ENCODE measurements at regions not wholly inside any gene's neighbourhood (a gene's known extent, or its start where the extent isn't known, plus 50 kb on each side); places are given as distances from the start of the nearest gene placed in this dataset.

DNA sequence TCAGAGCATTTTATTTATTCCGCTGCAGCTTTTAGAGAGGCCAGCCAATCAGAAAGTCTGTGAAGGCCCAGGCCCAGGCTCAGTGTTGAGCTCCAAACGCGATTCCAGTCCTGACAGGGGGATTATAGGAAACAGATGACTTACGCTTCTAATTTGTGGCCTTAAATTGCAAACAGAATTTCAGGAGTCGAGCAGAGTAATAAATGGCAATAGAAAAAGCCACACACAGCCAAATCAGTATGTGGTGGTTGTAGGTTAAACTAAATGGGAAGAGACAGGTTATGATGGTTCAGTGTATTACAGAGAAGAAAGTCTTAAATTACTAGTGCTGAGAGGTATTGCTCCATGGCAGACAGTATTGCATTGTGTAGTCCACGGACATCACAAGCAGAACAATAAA is 131.0 kb upstream of the ZEB2 start:
- Histone ChIP-seq H3K9me3 (no peaks in the 10 kb centered on the region), H3K27me3 (no peaks in the 10 kb centered on the region), H3K27ac (no peak overlapping the region), H3K4me1 (no peaks in the 10 kb centered on the region), H3K36me3 (no peaks in the 10 kb centered on the region), H3K4me3 (no peak overlapping the region)
- intact Hi-C loops (cut with DNase I; ENCODE audit: low total_unique reads) = no loop called here
- DNase-seq = no peak
- TF ChIP-seq, protein P1, sequence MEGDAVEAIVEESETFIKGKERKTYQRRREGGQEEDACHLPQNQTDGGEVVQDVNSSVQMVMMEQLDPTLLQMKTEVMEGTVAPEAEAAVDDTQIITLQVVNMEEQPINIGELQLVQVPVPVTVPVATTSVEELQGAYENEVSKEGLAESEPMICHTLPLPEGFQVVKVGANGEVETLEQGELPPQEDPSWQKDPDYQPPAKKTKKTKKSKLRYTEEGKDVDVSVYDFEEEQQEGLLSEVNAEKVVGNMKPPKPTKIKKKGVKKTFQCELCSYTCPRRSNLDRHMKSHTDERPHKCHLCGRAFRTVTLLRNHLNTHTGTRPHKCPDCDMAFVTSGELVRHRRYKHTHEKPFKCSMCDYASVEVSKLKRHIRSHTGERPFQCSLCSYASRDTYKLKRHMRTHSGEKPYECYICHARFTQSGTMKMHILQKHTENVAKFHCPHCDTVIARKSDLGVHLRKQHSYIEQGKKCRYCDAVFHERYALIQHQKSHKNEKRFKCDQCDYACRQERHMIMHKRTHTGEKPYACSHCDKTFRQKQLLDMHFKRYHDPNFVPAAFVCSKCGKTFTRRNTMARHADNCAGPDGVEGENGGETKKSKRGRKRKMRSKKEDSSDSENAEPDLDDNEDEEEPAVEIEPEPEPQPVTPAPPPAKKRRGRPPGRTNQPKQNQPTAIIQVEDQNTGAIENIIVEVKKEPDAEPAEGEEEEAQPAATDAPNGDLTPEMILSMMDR (IDR thresholded peaks at IDR 0.05) = no peak
- no peak for TF ChIP-seq POLR2A (IDR thresholded peaks at IDR 0.05)

DNA sequence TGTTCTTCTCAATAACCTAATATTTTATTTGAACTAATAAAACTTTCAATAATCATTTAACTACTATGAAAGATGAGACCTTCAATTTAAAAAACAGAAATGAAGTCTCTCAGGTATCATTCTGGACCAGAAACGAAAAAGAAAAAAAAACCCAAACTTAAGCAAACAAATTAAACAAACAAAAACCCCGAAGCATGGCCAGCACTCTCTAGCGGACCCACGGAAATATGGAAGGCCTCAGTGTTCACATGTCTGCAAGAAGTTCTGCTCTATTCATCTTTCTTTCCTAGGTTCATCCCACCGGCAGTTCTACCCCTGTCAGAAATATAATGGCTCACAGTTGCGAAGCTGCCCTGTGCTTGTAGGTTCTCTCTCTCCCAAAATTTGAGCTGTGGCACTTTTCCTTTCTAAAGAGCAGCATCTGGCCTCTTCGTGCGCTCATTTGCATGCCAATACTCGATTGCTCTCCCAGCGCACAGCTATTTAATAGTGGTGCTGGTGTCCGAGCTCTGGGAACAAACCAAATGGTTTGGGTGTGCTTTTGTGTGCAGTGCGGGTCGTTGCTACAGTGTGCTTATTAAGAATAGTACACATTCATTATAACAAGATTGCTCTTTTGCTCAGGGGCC is 129.0 kb upstream of the ZEB2 start:
- Histone ChIP-seq H3K36me3 (no peaks in the 10 kb centered on the region), H3K4me1 (no peaks in the 10 kb centered on the region), H3K27ac (no peak overlapping the region), H3K27me3 (no peaks in the 10 kb centered on the region), H3K4me3 (no peak overlapping the region), H3K9me3 (no peaks in the 10 kb centered on the region)
- TF ChIP-seq, protein P1 (IDR thresholded peaks at IDR 0.05) = no peak
- no peak for TF ChIP-seq POLR2A (IDR thresholded peaks at IDR 0.05)
- intact Hi-C loops (cut with DNase I; ENCODE audit: low total_unique reads) = no loop called here
- no peak for DNase-seq

DNA sequence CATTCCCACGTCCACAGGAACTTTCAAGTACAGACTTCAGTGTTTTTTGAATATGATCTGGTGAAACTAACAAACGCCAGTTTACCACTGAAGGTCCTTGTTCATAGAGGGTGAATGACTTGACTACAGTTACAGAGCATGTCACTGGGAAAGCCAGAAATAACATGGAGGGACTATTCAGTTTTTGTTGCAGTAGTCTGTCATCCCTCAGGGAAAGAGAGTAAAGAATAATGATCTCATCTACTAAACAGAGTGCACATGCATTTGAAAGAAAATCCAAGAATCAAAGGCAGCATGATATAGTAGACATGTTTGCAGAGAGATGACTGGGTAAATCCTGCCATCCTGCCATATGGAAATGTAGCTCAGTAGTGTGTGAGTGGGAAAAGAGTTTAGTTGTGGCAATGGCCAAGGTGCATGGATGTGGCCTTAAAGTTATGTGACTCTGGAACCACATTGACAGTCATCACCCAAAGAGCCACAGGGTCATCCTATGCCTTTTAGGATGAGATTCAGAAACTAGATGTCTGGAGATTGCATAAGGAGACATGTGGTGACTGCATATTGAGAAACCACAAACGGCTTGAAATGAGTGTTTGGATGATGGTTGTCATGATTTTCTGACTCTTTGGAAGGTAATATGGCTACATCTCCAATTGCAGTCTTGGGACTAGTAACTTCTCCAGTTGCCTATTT is 125.3 kb upstream of the ZEB2 start:
- TF ChIP-seq, protein P1 (IDR thresholded peaks at IDR 0.05) = no peak
- no peak for TF ChIP-seq POLR2A (IDR thresholded peaks at IDR 0.05)
- no peak overlapping the region for H3K27ac ChIP-seq
- H3K4me3 ChIP-seq = no peak overlapping the region
- no peak for DNase-seq
- intact Hi-C loops (cut with DNase I; ENCODE audit: low total_unique reads) = no loop called here
- H3K27me3 ChIP-seq = no peaks in the 10 kb centered on the region
- H3K9me3 ChIP-seq = no peaks in the 10 kb centered on the region
- H3K36me3 ChIP-seq = no peaks in the 10 kb centered on the region
- H3K4me1 ChIP-seq = no peaks in the 10 kb centered on the region

DNA sequence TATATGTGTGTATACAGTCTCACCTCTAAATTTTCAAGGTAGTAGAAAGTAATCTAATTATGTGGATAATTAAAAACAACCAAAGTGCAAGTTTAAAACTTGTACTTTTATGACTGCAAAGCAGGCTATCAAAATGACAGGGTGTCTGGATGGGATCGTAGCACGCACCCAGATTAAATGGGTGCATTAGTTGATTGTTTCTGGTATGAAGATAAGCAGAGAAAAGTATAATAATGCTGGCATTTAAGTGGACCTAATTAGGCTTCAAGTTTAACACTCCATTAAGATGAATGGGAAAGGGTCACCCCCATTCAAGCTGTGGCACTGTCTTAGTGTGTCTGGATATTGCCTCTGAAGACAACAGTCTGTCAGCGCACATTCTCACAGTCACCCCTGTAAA is 124.6 kb upstream of the ZEB2 start:
- Histone ChIP-seq H3K27ac (no peak overlapping the region), H3K36me3 (no peaks in the 10 kb centered on the region), H3K4me1 (no peaks in the 10 kb centered on the region), H3K9me3 (no peaks in the 10 kb centered on the region), H3K27me3 (no peaks in the 10 kb centered on the region), H3K4me3 (no peak overlapping the region)
- TF ChIP-seq POLR2A (IDR thresholded peaks at IDR 0.05) = no peak
- TF ChIP-seq, protein P1 (IDR thresholded peaks at IDR 0.05) = no peak
- DNase-seq = no peak
- intact Hi-C loops (cut with DNase I; ENCODE audit: low total_unique reads) = no loop called here

DNA sequence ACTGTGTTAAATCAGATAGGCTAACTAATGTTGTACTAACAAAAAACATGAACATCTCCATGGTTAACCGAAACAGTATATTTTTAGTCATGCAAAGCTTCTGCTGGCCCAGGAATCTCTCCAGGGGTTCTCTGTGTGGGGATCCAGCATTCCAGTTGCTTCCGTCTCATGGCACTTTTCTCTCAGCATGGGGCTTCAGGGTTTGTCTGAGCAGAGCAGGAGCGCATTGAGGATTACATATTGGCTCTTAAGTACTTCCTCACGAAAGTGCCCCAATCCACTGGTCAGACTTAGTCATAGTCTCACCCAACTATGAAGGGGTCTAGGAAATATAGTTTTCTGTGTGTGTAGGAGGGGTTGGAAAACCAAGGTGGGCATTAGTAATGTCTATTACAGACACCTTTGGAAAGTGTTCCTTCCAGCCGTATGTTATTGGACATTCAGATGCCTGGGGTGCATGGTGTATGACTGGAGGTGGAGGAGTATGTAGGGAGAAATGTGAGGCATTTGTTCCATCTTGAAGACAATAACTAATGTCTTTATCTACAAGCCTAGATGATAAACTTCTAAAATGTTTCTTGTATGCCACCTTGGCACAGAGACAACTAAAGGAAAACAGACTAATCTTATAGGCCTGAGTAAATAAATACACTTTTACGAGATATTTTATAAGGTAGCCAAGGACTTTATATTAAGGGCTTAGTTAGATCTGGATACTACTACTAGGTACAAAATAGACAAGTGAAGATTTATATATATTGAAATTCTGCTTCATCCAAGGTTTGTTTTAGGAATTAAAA is 123.8 kb upstream of the ZEB2 start:
- no peaks in the 10 kb centered on the region for H3K27me3 ChIP-seq
- H3K9me3 ChIP-seq = no peaks in the 10 kb centered on the region
- no peaks in the 10 kb centered on the region for H3K36me3 ChIP-seq
- intact Hi-C loops (cut with DNase I; ENCODE audit: low total_unique reads) = no loop called here
- no peaks in the 10 kb centered on the region for H3K4me1 ChIP-seq
- no peak overlapping the region for H3K4me3 ChIP-seq
- TF ChIP-seq, protein P1 (IDR thresholded peaks at IDR 0.05) = no peak
- TF ChIP-seq POLR2A (IDR thresholded peaks at IDR 0.05) = no peak
- no peak overlapping the region for H3K27ac ChIP-seq
- no peak for DNase-seq

Data from uterus (tissue), 3 donors.